ENCODE measurements at regions not wholly inside any gene's neighbourhood (a gene's known extent, or its start where the extent isn't known, plus 50 kb on each side); places are given as distances from the start of the nearest gene placed in this dataset.
"Not testable (repeated sequence)": the region's sequence is repeated elsewhere in the genome, so short reads cannot be mapped to it uniquely, and the experiment has no call there.

DNA sequence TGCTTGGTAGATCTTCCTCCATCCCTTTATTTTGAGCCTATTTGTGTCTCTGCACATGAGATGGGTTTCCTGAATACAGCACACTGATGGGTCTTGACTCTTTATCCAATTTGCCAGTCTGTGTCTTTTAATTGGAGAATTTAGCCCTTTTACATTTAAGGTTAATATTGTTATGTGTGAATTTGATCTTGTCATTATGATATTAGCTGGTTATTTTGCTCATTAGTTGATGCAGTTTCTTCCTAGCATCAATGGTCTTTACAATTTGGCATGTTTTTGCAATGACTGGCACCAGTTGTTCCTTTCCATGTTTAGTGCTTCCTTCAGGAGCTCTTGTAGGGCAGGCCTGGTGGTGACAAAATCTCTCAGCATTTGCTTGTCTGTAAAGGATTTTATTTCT lies 72.4 kb downstream of the HNRNPD start:
- not testable (repeated sequence) for FAIRE-seq; DNase-seq (ENCODE audit: insufficient read length, low spot score)

DNA sequence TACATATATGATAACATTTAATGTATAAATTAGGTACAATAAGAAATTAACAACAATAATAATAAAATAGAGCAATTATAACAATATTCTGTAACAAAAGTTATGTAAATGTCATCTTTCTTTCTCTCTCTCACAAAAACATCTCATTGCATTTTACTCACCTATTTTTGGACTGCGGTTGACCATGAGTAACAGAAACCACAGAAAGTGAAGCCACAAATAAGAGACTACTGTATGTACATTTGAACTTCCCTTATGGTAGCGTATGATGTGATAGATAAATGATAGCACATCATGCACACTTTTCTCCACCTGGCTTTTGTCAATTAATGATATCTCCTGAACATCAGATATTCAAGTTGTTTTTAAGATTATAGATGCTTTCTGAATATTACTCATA lies 80.5 kb downstream of the HNRNPD start:
- DNase-seq (ENCODE audit: insufficient read length, low spot score) = no peak
- TF ChIP-seq POLR2A (IDR thresholded peaks at IDR 0.05; ENCODE audit: low read depth, low read length) = no peak
- FAIRE-seq = no peak

DNA sequence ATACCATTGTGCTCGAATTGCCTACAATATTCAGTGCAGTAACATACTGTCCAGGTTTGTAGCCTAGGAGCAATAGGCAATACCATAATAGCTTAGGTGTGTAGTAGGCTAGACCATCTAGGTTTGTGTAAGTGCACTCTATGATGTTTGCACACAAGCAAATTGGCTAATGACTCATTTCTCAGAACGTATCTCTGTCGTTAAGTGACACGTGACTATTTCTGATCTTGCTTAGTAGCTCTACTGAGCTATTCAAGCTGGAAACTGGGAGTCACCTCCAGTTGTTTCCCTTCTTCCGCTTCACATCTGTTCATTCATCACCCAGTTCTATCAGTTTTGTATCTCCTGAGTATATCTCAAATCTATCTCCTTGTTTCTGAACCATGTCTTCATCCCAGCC lies 86.1 kb downstream of the HNRNPD start:
- no peak for TF ChIP-seq POLR2A (IDR thresholded peaks at IDR 0.05; ENCODE audit: low read depth, low read length)
- DNase-seq (ENCODE audit: insufficient read length, low spot score) (no peak), FAIRE-seq (no peak)

DNA sequence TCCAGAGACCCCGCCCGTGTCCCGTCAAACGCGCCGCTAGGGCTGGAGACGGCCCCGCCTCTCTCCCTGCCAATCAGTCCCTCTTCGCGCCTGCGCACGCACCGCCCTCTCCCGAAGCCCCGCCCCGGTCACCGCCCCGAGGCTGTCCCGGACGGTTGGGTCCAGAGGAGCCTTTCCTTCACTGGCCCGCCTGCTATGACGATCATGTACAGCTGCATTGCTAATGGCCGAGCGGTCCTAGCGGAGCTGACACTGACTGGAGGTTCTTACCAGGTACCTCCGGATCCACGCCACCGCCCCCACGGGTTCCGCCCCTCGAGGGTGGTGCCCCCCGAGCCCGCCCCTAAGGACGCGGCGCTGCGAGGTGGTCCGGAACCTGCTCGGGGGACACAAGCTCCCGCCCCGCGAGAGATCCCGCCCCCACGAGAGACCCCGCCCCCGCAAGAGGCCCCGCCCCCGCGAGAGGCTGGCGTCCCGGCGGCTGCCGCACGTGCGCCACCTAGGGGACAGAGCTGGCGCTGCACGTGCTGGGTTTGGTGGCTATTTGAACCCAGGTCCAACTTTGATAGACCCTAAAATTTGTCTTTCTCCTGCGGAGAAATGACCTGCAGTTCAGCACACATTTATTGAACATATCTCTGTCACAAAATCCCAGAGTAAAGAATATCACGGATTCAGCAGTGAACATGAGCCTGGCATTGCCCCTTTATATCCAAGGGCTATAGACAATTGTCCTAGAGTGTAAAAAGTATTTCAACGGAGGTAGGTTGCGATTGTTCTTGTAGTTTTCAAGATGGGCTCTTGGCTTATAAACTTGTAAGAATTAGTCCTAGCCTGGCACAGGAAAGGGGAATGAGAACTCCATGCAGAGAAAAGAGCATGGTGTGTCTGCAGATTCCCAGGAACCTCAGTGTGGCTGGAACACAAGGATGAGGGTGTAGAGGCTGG lies 88.7 kb downstream of the HNRNPD start:
- no peak for TF ChIP-seq POLR2A (IDR thresholded peaks at IDR 0.05; ENCODE audit: low read depth, low read length)
- DNase-seq (ENCODE audit: insufficient read length, low spot score) = peak; percentile 84
- peak; percentile 80 for FAIRE-seq

DNA sequence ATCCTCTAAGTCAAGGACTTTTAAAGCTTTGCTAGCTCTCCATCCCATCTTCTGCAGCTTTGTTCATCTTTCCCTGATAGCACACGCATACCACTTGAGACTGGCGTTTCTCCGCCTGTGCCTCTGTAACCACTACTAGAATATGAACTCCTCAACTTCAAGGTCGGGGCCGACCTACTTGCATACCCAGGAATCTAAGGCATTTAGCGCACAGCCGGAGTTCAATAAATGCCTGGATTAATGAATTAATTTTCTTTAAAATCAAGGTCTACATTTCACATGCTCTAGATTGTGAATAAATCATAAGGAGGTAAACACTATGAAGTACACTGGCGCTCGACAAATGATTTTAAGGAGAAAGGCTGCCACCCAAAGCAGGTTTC lies 89.3 kb downstream of the HNRNPD start:
- no peak for TF ChIP-seq POLR2A (IDR thresholded peaks at IDR 0.05; ENCODE audit: low read depth, low read length)
- DNase-seq (ENCODE audit: insufficient read length, low spot score) (no peak), FAIRE-seq (no peak)

DNA sequence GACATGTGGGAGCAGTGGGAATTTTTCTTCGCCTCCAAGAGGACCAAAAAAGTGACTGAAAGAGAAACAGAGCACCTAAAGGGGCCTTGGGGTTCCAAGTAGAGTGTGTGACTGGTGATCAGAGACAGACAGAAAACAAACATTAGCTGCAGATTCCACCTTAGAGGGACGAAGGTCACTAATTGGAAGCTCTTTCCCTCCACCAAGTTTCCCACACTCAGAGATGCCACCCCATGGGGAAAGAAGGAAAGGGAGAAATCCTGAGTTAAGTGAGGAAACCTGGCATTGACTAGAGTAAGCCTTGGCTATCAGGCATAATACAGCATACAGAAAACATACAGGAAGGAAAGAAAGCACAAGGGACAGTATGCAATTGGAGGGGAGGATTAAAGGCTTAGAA lies 90.9 kb downstream of the HNRNPD start:
- no peak for FAIRE-seq

DNA sequence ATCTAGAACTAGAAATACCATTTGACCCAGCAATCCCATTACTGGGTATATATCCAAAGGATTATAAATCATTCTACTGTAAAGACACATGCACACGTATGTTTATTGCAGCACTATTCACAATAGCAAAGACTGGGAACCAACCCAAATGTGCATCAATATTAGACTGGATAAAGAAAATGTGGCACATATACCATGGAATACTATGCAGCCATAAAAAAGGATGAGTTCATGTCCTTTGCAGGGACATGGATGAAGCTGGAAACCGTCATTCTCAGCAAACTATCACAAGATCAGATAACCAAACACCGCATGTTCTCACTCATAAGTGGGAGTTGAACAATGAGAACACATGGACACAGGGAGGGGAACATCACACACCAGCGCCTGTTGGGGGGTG lies 94.2 kb downstream of the HNRNPD start:
- DNase-seq (ENCODE audit: insufficient read length, low spot score); FAIRE-seq: not testable (repeated sequence)

More for the DNA sequence above, 90.9 kb downstream of the HNRNPD start:
- DNase-seq (ENCODE audit: insufficient read length, low spot score) = no peak
- no peak for TF ChIP-seq POLR2A (IDR thresholded peaks at IDR 0.05; ENCODE audit: low read depth, low read length)

DNA sequence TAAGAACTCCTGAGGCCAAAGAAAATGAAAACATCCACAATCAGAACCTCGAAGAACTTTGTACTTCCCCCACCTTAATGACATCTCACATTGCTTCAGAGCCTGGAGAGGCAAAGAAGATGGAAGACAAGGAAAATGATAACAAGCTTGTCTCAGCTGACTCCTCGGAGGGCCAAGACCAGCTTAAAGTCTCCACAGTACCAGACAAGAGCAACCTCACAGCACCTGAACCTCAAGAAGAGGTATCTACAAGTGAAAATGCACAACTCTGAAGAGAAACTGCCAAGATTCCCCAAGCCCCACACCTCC lies 97.5 kb downstream of the HNRNPD start:
- DNase-seq (ENCODE audit: insufficient read length, low spot score) (no peak), FAIRE-seq (no peak)
- no peak for TF ChIP-seq POLR2A (IDR thresholded peaks at IDR 0.05; ENCODE audit: low read depth, low read length)

DNA sequence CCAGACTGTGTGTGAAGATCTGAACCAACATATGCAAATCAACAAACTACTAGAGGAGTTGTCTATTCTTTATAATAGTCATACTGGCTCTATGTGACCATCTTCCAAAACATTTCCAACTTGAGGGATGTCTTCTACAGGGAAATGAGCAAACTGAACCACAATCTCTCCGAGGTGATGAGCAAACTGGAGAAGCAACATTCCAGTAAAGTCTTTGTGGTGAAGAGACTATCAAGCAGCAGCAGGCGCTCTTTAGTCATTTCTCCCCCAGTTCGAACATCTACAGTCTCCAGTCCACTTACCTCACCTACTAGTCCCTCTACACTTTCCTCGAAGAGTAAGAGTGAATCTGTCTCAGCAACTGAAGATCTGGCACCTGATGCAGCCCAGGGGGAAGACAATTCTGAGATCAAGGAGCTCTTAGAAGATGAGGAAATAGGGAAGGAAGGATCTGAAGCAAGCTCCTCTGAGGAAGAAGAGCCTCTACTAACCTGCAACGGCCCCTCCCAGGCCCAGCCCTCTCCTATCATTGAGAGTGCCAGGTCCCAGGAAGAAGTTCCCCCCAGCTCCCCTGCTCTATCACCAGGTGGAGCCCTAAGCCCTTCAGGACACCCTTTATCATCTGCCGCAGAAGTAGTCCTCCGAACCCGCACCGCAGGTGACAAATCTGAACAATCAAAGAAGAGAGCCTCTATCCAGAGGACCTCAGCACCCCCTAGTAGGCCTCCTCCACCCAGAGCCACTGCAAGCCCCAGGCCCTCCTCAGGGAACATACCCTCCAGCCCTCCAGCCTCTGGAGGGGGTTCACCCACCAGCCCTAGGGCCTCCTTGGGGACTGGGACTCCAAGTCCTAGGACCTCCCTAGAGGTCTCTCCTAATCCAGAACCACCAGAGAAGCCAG lies 98.1 kb downstream of the HNRNPD start:
- no peak for FAIRE-seq
- DNase-seq (ENCODE audit: insufficient read length, low spot score) = no peak
- no peak for TF ChIP-seq POLR2A (IDR thresholded peaks at IDR 0.05; ENCODE audit: low read depth, low read length)

DNA sequence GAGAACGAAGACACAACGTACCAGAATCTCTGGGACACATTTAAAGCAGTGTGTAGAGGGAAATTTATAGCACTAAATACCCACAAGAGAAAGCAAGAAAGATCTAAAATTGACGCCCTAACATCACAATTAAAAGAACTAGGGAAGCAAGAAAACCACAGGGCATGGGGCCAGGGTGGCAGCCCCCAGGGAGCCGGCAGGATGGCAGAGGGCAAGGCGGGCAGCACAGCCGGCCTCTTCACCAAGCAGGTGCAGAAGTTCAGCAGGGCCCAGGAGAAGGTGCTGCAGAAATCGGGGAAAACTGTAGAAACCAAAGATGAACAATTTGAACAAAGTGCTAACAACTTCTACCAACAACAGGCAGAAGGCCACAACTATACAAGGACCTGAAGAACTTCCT lies 99.1 kb downstream of the HNRNPD start:
- FAIRE-seq; DNase-seq (ENCODE audit: insufficient read length, low spot score): not testable (repeated sequence)

DNA sequence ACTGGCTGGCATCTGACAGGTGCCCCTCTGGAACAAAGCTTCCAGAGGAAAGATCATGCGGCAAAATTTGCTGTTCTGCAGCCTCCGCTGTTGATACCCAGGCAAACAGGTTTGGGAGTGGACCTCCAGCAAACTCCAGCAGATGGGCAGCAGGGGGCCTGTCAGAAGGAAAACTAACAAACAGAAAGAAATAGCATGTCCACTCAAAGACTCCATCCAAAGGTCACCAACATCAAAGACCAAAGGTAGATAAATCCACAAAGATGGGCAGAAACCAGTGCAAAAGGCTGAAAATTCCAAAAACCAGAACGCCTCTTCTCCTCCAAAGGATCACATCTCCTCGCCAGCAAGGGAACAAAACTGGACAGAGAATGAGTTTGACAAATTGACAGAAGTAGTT lies 101.3 kb downstream of the HNRNPD start:
- not testable (repeated sequence) for FAIRE-seq; DNase-seq (ENCODE audit: insufficient read length, low spot score)

DNA sequence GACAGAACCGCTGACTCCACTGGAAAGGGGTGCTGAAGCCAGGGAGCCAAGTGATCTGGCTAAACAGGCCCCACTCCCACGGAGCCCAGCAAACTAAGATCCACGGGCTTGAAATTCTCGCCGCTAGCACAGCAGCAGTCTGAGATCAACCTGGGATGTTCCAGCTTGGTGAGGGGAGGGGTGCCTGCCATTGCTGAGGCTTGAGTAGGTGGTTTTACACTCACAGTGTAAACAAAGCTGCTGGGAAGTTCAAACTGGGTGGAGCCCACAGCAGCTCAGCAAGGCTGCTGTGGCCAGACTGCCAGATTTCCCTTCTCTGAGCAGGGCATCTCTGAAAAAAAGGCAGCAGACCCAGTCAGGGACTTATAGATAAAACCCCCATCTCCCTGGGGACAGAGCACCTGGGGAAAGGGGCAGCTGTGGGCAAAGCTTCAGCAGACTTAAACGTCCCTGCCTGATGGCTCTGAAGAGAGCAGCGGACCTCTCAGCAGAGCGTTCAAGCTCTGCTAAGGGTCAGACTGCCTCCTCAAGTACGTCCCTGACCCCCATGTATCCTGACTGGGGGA lies 101.8 kb downstream of the HNRNPD start:
- not testable (repeated sequence) for FAIRE-seq; DNase-seq (ENCODE audit: insufficient read length, low spot score)

DNA sequence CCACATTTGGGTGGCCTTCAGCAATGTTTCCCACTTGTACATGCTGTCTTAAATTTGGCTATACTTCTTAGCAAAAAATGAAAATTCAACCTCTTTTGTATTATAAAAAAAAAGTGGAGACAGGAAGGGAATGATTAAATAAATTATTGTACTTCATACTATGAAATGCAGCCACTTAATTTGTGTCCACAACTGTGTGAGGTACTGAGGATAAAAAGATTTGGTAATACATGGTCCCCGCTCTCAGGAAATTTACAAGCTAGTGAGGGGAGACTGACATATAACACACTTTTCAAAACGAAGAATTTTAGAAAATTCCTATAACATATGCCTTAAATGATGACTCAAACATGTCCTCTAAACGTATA lies 105.0 kb downstream of the HNRNPD start:
- TF ChIP-seq POLR2A (IDR thresholded peaks at IDR 0.05; ENCODE audit: low read depth, low read length) = no peak
- no peak for FAIRE-seq
- DNase-seq (ENCODE audit: insufficient read length, low spot score) = no peak

DNA sequence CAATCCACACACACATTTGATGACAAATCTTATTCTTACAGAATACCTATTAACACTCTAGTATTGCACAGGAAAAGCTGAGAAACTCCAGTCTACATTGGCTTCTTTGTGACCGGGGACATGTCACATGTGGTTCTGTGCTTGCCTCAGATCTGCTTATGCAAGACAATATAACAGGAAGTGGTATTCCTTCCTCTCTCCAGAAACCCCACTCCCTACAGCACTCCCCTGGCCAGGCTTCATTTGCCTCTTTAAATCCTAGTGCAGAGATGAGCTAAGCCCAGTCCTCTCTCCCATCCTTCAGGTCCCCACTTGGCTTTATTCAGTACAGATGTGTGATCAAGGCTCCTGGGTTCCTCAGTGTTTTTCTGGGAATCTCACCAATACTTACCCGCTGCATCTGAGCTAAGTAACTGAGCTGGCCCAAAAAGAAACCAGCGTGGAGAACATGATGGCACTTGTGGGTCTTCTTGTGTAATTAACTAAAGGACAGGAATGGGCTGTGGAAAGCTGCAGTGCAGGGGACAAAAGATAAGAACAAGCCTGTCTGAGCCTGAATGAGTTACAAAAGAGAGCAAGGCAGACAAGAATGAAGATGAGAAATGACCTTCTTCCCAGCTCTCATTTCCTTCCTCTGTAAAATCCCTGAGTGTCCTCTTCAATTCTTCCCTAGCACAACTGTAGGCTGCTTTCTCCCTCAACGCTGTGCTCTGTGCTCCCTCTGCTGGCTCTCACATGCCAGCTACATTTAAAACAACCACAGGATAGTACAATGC lies 105.6 kb downstream of the HNRNPD start:
- no peak for FAIRE-seq

More for the DNA sequence above, 105.6 kb downstream of the HNRNPD start:
- no peak for TF ChIP-seq POLR2A (IDR thresholded peaks at IDR 0.05; ENCODE audit: low read depth, low read length)
- DNase-seq (ENCODE audit: insufficient read length, low spot score) = no peak

All from H54 (cell line).